HT1080 (cell line): ENCODE measurements at regions not wholly inside any gene's neighbourhood (a gene's known extent, or its start where the extent isn't known, plus 50 kb on each side); places are given as distances from the start of the nearest gene placed in this dataset.
"Not testable (repeated sequence)": the region's sequence is repeated elsewhere in the genome, so short reads cannot be mapped to it uniquely, and the experiment has no call there.

Experiments used
- DNase-seq: peaks from one replicate; pipeline ENCODE4 v3.0.0-alpha.2; 2015; ENCODE audit warnings: low read depth

DNA sequence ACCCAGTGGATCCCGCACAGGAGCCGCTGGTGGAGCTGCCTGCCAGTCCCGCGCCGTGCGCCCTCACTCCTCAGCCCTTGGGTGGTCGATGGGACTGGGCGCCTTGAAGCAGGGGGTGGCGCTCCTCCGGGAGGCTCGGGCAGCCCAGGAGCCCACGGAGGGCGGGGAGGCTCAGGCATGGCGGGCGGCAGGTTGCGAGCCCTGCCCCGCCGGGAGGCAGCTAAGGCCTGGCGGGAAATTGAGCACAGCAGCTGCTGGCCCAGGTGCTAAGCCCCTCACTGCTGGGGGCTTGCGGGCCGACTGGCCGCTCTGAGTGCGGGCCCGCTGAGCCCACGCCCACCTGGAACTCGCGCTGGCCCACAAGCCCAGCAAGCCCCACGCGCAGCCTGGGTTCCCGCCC, 127.1 kb upstream of the TMEM164 start:
- DNase-seq: no peak

DNA sequence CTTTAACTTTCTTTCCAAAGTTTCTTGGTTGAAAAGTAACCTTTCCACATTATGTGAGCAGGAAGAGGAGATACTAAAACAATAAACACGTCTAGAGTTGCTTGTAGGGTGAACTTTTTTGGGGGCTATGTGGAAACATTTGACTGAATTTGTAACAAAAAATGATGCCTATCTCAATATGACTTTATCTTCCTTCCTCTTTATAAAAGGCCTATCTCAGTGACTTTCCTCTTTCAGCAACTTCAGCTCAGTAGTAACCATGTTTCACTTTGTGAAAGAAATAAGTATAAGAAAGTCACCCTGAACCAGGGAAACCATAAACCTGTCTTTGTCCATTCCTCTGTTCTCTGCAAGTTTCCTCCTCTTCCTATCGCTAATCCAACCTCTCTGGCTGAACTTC, 124.7 kb upstream of the TMEM164 start:
- DNase-seq: no peak

DNA sequence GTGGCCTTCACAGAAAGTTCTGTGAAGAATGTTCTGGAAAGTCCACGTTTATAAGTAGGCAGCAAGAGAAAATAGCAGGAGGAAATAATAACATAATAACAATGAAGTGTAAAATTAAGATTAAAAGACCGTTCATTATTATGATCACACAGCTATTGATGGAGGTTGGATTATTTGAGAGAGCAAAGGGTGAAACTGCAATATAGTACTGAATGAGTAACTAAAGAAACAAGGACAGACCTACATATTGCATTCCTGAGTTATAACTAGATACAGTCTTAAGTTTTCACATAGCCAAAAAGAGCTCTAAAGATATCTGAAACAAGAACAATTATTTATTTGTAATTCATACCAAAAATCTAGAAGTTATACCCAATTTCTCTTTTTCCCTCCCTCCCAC, 122.9 kb upstream of the TMEM164 start:
- no peak for DNase-seq

DNA sequence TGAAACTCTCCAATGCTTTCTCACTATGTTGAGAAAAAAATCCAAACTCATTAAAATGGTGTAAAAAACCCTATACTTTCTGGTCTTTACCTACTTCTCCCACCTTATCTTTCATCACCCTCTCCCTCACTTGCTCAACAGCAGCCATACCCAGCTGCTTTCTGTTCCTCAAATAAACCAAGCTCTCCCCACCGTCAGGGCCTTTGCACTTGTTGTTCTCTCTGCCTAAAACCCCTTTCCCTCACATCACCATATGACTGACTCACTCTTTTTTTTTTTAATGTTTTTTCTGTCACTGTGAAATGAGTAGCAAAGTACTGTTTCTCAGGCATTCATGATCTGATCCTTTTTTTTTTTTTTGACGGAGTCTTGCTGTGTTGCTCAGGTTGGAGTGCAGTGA, 122.3 kb upstream of the TMEM164 start:
- DNase-seq: peak; percentile 15

DNA sequence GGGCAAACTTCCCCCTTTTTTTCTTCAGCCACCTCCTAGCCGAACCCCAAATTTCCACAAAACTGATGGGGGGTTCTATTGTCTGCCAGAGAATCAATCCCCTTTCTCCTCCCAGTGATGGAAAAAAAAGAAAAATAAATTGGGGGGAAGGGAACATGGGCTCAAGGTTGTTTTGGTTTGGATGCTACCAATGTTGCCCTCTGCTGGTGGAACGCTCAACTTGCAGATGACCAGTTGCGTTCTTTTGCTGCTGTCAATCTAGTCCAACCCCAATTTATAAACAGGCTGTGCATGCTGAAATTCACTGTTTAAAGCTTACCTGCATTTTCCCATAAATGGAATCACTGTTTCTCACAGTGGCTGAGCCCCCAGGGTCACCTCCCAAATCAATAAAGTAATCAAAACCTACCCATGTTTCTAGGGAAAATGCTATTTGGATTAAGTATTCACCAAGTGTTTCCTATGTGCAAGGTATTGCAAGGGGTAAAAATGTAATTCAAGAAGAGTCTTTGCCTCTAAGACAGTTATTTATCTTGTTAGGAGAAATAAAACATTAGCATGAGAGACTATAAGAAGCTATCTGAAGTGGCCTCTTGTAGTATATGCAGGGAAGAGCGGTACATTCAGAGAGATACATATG, 116.7 kb upstream of the TMEM164 start:
- peak; percentile 53 for DNase-seq

DNA sequence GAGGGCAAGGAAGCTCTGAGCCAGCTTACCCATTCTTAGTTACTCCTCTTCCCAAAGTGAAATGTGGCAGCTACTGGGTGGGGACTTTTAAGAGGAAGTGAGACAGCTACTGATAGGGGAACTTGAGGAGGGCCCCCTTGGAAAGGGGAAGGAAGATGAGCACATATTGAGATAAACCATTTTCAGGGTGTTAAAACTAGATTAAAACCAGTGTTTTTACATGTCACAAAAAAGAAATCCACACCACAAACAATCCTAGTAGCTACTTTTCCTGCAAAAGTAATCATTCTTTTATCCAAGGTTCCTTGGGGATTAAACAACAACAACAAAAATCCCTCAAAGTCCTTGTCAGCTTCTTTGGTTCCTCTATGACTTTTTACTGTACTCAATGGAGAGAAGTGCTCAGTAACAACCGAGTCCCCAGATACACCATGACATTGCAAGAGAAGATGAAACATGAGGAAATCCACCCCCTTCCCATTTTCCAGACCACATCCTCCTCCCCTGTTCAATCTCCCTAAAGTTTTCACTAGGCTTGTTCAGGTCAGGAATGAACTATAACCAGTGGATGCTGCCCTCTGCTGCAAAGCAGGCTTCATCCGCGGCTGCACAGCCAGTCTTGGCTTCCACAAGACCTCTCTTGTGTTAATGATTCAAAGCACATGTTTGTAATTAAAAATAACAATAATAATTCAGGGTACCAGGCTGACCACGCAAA, 113.5 kb upstream of the TMEM164 start:
- peak; percentile 10 for DNase-seq

- DNase-seq: no peak
These were observed 112.6 kb upstream of the TMEM164 start for GRCh38 chrX:109890300-109890699.

GRCh38 chrX:109890910-109891502, 111.9 kb upstream of the TMEM164 start:
- peak; percentile 45 for DNase-seq

DNA sequence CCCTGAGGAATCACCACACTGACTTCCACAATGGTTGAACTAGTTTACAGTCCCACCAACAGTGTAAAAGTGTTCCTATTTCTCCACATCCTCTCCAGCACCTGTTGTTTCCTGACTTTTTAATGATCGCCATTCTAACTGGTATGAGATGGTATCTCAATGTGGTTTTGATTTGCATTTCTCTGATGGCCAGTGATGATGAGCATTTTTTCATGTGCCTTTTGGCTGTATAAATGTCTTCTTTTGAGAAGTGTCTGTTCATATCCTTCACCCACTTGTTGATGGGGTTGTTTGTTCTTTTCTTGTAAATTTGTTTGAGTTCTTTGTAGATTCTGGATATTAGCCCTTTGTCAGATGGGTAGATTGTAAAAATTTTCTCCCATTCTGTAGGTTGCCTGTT, 106.9 kb upstream of the TMEM164 start:
- not testable (repeated sequence) for DNase-seq

DNA sequence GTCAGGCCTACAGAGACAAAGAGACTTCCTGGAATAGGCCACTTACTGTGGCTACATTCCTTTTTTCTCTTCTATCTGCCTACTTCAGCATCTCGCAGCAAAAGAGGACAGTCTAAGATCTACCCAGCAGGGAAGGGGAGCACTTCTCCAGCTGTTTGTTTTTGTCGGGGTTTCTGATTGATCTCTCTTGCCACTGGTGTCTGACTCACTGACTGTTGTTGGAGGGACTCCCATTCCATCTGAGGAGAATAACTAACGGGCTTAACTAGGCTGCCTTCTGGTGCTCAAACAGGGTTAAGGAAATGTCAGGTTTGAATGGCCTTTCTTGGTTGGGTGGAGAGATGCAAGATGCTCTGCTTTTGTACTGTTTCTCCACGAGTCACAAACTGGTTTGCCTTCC, 100.2 kb upstream of the TMEM164 start:
- peak; percentile 43 for DNase-seq

GRCh38 chrX:109911046-109911445, 91.9 kb upstream of the TMEM164 start:
- DNase-seq: no peak

- not testable (repeated sequence) for DNase-seq
These were observed 89.9 kb upstream of the TMEM164 start for GRCh38 chrX:109912993-109913392.

DNA sequence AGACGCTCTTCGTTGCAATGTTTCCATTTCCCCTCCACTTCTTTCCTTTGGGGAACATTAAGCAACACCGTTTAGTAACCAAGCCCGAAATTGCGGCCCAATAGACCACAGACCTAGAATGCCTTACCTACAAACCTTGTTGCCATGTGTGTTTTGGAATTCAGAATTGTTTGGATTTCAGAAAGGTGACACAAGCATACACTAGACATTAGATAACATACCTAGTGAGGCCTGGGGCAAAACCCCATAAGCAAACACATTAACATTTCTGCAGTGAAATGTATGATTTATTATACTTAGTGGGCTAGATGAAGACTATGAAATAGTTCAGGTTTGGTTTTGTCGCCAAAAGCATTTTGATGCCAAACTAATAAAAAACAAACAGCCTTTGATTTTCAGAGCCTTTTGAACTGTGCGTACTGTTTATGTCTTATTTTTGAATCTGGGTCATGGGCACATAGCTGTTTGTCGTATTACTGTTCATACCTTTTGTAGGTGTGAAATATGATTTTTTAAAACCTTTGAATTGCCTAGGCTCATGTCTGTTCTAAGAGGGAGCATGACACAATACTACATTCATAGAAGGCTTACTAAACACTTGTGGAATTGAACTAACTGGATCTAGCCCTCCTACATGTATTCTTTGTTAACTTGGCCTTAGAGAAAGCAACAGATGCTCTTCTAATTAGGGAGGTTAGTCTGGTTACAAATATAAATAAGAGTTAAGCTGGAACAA, 88.6 kb upstream of the TMEM164 start:
- no peak for DNase-seq

GRCh38 chrX:109918753-109919152, 84.2 kb upstream of the TMEM164 start:
- DNase-seq: no peak

DNA sequence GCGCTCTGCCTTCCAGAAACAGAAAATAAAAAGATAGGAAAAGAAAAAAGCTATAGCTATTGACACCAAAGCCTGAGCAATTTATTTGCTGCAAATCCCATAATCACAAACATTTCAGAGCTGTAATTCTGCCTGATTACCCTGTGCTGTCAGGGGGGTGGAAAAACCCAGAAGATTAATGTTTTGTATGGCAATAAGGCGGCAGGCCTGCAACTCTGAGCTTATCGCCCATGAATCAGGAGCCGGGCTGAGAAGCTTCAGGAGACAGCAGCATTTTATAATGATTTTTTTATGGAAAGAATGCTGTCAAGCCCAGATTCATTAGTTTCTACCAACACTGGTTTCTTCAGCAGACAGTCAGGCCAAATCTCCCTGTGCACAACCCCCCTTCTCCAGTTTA, 82.6 kb upstream of the TMEM164 start:
- no peak for DNase-seq

GRCh38 chrX:109920868-109921267, 82.0 kb upstream of the TMEM164 start:
- DNase-seq: no peak

GRCh38 chrX:109922190-109922589, 80.7 kb upstream of the TMEM164 start:
- no peak for DNase-seq

GRCh38 chrX:109925003-109925402, 77.9 kb upstream of the TMEM164 start:
- DNase-seq: not testable (repeated sequence)

DNA sequence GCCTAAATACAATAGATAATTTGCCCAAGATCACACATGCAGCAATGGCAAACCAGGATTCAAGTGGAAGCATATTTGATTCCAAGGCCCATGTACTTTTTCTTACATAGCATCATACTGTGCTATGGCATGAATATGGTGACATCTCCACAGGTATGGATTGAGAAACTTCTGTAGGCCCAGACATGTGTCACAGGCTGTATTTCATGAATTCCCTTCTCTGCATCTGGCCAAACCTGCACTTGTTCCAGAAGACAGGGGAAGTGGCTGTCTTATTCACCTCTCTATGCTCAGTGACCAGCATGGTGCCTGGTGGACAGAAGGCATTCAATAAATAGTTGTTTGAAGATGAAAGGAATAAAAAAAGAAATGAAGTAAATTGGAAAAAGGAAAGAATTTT, 77.3 kb upstream of the TMEM164 start:
- no peak for DNase-seq

DNA sequence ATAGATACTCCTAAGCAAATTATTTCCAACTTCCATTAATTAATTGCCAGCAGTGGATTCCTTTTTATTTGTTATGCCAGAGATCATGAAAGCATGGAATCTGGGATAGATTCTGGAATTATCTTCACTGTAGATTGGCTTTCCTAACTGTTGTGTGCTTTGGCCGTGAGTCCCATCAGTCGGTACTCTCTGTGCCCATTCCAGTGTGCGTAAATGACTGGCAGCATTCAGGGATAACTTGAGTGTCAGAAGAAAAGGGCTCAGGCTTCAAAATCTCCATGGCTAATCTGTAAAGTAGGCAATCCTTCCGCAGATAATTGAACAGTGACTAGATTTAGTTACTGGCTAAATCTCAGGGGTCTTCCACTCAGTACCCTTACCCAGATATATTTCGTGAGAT, 76.8 kb upstream of the TMEM164 start:
- no peak for DNase-seq

DNA sequence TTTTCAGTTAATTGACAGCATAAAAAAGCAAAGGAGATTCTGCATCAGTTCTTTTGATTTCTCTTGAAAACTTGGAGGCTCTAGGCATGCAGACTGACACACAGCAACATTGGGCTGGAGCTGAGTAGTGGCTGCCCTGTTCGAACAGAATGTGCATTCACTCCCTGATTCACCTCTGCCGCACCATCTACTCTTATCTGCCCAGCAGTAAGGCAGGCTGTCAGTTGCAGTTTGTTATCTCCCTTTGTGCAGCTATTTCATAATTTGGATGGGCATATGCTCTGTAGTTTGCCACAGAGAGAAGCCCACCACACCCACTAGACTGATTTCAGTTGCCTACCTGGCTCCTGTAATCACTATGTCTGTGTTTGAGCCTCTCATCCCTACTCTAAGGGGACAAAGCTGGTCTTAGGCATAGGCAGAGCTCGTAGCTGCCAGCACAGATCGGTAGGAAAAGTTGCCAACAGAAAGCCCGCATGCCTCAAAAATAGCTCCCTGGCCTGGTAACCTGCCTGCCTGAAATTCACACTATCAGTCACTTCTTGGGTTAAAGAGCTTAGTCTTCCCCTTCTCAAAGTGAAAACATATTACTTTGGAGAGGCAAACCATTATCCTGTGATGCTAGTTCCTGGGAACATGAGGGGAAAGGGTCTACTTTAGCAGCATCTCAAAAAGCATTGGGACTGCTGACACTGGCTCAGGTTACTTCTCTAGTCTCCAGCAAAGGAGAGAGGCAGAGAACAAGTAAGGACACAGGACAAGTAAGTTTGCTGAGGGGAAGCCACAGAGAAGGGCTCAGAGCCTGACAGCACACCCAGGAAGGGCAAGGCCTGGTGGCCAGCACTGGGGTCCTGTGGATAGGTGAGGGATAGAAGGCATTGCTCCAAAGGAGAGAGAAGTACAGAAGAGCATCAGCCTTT, 75.9 kb upstream of the TMEM164 start:
- no peak for DNase-seq
